OCI-LY1 (cell line): ENCODE measurements at regions not wholly inside any gene's neighbourhood (a gene's known extent, or its start where the extent isn't known, plus 50 kb on each side); places are given as distances from the start of the nearest gene placed in this dataset.

Source experiments
- EZH2 ChIP-seq: fragments of 200-600 bp; sonication (generic), shearing (Covaris generic); IDR thresholded peaks from 2 replicates; pipeline ENCODE4 v1.8.0; 2017; ENCODE audit warnings: borderline replicate concordance, mixed run types, mild to moderate bottlenecking, antibody characterized with exemption, low read length, moderate library complexity, mixed read lengths
- TF ChIP-seq, protein P1 (sequence below): fragments of 200-600 bp; sonication (generic), shearing (Covaris generic); IDR thresholded peaks from 2 replicates; pipeline ENCODE4 v1.5.1; 2017; ENCODE audit warnings: mild to moderate bottlenecking, antibody characterized with exemption, low read length, moderate library complexity, mixed read lengths

DNA sequence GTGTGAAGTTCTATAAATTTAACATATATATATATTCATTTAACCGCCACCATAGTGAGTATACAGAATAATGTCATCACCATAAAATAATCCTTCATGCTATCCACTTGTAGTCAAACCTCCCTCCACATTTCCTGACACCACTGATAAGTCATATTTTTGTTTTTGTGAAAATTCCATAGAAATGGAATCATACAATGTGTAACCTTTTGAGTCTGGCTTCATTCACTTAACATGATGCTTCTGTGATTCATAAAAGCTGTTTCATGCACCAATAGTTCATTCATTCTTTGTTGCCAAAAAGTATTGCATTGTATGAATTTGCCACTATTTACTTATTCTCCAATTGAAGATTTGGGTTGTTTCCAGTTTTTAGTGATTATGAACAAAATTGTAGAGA, 497.5 kb upstream of the PCDH20 start:
- TF ChIP-seq, protein P1, sequence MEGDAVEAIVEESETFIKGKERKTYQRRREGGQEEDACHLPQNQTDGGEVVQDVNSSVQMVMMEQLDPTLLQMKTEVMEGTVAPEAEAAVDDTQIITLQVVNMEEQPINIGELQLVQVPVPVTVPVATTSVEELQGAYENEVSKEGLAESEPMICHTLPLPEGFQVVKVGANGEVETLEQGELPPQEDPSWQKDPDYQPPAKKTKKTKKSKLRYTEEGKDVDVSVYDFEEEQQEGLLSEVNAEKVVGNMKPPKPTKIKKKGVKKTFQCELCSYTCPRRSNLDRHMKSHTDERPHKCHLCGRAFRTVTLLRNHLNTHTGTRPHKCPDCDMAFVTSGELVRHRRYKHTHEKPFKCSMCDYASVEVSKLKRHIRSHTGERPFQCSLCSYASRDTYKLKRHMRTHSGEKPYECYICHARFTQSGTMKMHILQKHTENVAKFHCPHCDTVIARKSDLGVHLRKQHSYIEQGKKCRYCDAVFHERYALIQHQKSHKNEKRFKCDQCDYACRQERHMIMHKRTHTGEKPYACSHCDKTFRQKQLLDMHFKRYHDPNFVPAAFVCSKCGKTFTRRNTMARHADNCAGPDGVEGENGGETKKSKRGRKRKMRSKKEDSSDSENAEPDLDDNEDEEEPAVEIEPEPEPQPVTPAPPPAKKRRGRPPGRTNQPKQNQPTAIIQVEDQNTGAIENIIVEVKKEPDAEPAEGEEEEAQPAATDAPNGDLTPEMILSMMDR = no peak
- TF ChIP-seq EZH2 = no peak
